HEK293T (cell line): ENCODE measurements at regions not wholly inside any gene's neighbourhood (a gene's known extent, or its start where the extent isn't known, plus 50 kb on each side); places are given as distances from the start of the nearest gene placed in this dataset.

Source experiments
- ARNT ChIP-seq: fragments of 450-650 bp; IDR thresholded peaks from 2 replicates; pipeline ENCODE4 v1.6.1; 2017; ENCODE audit warnings: mild to moderate bottlenecking
- BHLHE40 ChIP-seq: fragments of 450-650 bp; IDR thresholded peaks from 2 replicates; pipeline ENCODE4 v1.6.1; 2016; ENCODE audit warnings: mild to moderate bottlenecking, moderate library complexity, borderline replicate concordance
- CTBP1 ChIP-seq: fragments of 450-650 bp; IDR thresholded peaks from 2 replicates; pipeline ENCODE4 v1.6.1; 2016; ENCODE audit warnings: borderline replicate concordance
- ELF4 ChIP-seq: fragments of 450-650 bp; IDR thresholded peaks from 2 replicates; pipeline ENCODE4 v1.6.1; 2017; ENCODE audit warnings: antibody characterized with exemption
- FOXK2 ChIP-seq: fragments of 450-650 bp; IDR thresholded peaks from 2 replicates; pipeline ENCODE4 v1.6.1; 2016; ENCODE audit warnings: mild to moderate bottlenecking
- FOXM1 ChIP-seq: fragments of 450-650 bp; IDR thresholded peaks from 2 replicates; pipeline ENCODE4 v1.6.1; 2017; ENCODE audit warnings: mild to moderate bottlenecking, borderline replicate concordance
- HDGF ChIP-seq: fragments of 450-650 bp; IDR thresholded peaks from 2 replicates; pipeline ENCODE4 v1.6.1; 2017; ENCODE audit warnings: antibody characterized with exemption, borderline replicate concordance
- L3MBTL2 ChIP-seq: fragments of 450-650 bp; conservative IDR thresholded peaks from 2 replicates; pipeline ENCODE4 v1.6.1; 2016; ENCODE audit warnings: mild to moderate bottlenecking
- LEF1 ChIP-seq: fragments of 450-650 bp; IDR thresholded peaks from 2 replicates; pipeline ENCODE4 v1.6.1; 2017; ENCODE audit warnings: mild to moderate bottlenecking, borderline replicate concordance
- NFRKB ChIP-seq: fragments of 450-650 bp; IDR thresholded peaks from 2 replicates; pipeline ENCODE4 v1.6.1; 2016; ENCODE audit warnings: mild to moderate bottlenecking, moderate library complexity
- SP1 ChIP-seq: fragments of 450-650 bp; IDR thresholded peaks from 2 replicates; pipeline ENCODE4 v1.6.1; 2017
- SUZ12 ChIP-seq: fragments of 450-650 bp; IDR thresholded peaks from 2 replicates; pipeline ENCODE4 v1.6.1; 2016; ENCODE audit warnings: mild to moderate bottlenecking
- TARDBP ChIP-seq: fragments of 450-650 bp; IDR thresholded peaks from 2 replicates; pipeline ENCODE4 v1.6.1; 2016

GRCh38 chr12:130087222-130087621, 75.0 kb upstream of the FZD10 start:
- TF ChIP-seq TARDBP (no peak), HDGF (no peak), BHLHE40 (no peak), SP1 (no peak), SUZ12 (no peak), FOXM1 (no peak), NFRKB (no peak), FOXK2 (no peak), LEF1 (no peak), ELF4 (no peak), ARNT (no peak), CTBP1 (no peak), L3MBTL2 (no peak)
